ENCODE measurements at regions not wholly inside any gene's neighbourhood (a gene's known extent, or its start where the extent isn't known, plus 50 kb on each side); places are given as distances from the start of the nearest gene placed in this dataset.

DNA sequence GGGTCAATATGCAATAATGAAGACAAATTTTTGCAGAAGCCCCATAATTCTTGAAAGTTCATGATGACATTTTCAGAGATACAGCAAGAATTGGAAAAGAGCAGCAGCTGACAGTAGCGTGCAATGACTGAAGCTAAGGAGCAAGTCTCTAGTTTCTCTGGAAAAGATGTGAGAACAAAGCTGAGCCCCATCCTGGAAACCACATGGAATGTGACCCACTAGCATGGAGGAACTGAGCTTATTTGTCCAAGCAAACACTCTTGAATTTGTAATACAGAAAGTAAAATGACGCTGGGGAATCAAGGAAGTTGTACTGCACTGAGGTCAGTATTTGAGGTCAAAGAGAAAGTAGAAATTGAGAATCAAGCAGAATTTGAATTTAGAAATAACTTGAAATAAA is 1447.2 kb downstream of the FSTL5 start:
- TF ChIP-seq CTCF (IDR thresholded peaks at IDR 0.05) (no peak), POLR2A (IDR thresholded peaks at IDR 0.05) (no peak)

Measured in lower leg skin (tissue), 3 donors.